Loucy (cell line): ENCODE measurements at regions not wholly inside any gene's neighbourhood (a gene's known extent, or its start where the extent isn't known, plus 50 kb on each side); places are given as distances from the start of the nearest gene placed in this dataset.

Experiments used
- H2AFZ ChIP-seq: fragments of 200-600 bp; sonication (generic); 2 replicates; pipeline ENCODE4 v1.6.0; 2016; ENCODE audit warnings: antibody characterized with exemption, mild to moderate bottlenecking, low read length, moderate library complexity
- H3F3A ChIP-seq: fragments of 200-600 bp; 2 replicates; pipeline ENCODE4 v1.6.0; 2016; ENCODE audit warnings: antibody characterized with exemption, low read depth, mild to moderate bottlenecking
- H3K27me3 ChIP-seq: fragments of 200-600 bp; sonication (generic); 2 replicates; pipeline ENCODE4 v1.6.1; 2014; ENCODE audit warnings: low read length, mild to moderate bottlenecking; ENCODE audit not compliant: insufficient read depth, poor library complexity, severe bottlenecking
- H3K36me3 ChIP-seq: fragments of 200-600 bp; sonication (generic); 2 replicates; pipeline ENCODE4 v1.6.1; 2016; ENCODE audit warnings: low read length; ENCODE audit not compliant: insufficient read depth
- H3K4me1 ChIP-seq: fragments of 200-600 bp; sonication (generic); 2 replicates; pipeline ENCODE4 v1.5.1; 2014; ENCODE audit warnings: low read length, mild to moderate bottlenecking; ENCODE audit not compliant: insufficient read depth, poor library complexity, severe bottlenecking
- H3K4me2 ChIP-seq: fragments of 200-600 bp; sonication (generic); 2 replicates; pipeline ENCODE4 v1.6.0; 2014; ENCODE audit warnings: antibody characterized with exemption, low read length, low read depth, mild to moderate bottlenecking; ENCODE audit not compliant: poor library complexity, severe bottlenecking
- H3K4me3 ChIP-seq: fragments of 200-600 bp; sonication (generic); 2 replicates; pipeline ENCODE4 v1.5.1; 2014; ENCODE audit warnings: low read length, mild to moderate bottlenecking, mixed read lengths; ENCODE audit not compliant: poor library complexity, severe bottlenecking
- H3K79me2 ChIP-seq: fragments of 200-600 bp; sonication (generic); 2 replicates; pipeline ENCODE4 v1.6.1; 2014; ENCODE audit warnings: low read length; ENCODE audit not compliant: insufficient read depth
- H3K9ac ChIP-seq: fragments of 200-600 bp; sonication (generic); 2 replicates; pipeline ENCODE4 v1.6.0; 2014; ENCODE audit warnings: mild to moderate bottlenecking, low read depth, low read length, moderate library complexity; ENCODE audit not compliant: poor library complexity, severe bottlenecking
- H3K9me2 ChIP-seq: fragments of 200-600 bp; sonication (generic); replicated peaks from 2 replicates; pipeline ENCODE4 v1.6.1; 2016; ENCODE audit warnings: low read depth, low read length, mixed read lengths
- H3K9me3 ChIP-seq: fragments of 200-600 bp; sonication (generic); 2 replicates; pipeline ENCODE4 v1.6.1; 2014; ENCODE audit warnings: mild to moderate bottlenecking, antibody characterized with exemption, low read length, low read depth; ENCODE audit not compliant: insufficient read depth
- H4K20me1 ChIP-seq: fragments of 200-600 bp; sonication (generic); 2 replicates; pipeline ENCODE4 v1.6.0; 2014; ENCODE audit warnings: antibody characterized with exemption, low read length, mild to moderate bottlenecking; ENCODE audit not compliant: insufficient read depth, poor library complexity, severe bottlenecking
- CTCF ChIP-seq: fragments of 200-600 bp; sonication (generic); conservative IDR thresholded peaks from 2 replicates; pipeline ENCODE4 v1.5.1; 2014; ENCODE audit warnings: mild to moderate bottlenecking, antibody characterized with exemption, low read length
- EZH2phosphoT487 ChIP-seq: fragments of 200-600 bp; IDR thresholded peaks from 2 replicates; pipeline ENCODE4 v1.6.1; 2018; ENCODE audit warnings: antibody characterized with exemption, mild to moderate bottlenecking, moderate library complexity, borderline replicate concordance

GRCh38 chr3:39757307-39757706, 52.1 kb upstream of the MYRIP start:
- Histone ChIP-seq H3K4me3 (no peak overlapping the region), H3K27me3 (no peaks in the 10 kb centered on the region), H4K20me1 (no peaks in the 10 kb centered on the region), H3F3A (no peaks in the 10 kb centered on the region), H3K4me1 (peaks cover 11% of the 10 kb centered on the region), H3K4me2 (no peak overlapping the region), H3K9me3 (no peaks in the 10 kb centered on the region), H3K9me2 (no peaks in the 10 kb centered on the region), H3K36me3 (no peaks in the 10 kb centered on the region), H3K79me2 (no peaks in the 10 kb centered on the region), H2AFZ (no peak overlapping the region), H3K9ac (no peak overlapping the region)
- TF ChIP-seq CTCF (no peak), EZH2phosphoT487 (no peak)
